ENCODE measurements at regions not wholly inside any gene's neighbourhood (a gene's known extent, or its start where the extent isn't known, plus 50 kb on each side); places are given as distances from the start of the nearest gene placed in this dataset.

DNA sequence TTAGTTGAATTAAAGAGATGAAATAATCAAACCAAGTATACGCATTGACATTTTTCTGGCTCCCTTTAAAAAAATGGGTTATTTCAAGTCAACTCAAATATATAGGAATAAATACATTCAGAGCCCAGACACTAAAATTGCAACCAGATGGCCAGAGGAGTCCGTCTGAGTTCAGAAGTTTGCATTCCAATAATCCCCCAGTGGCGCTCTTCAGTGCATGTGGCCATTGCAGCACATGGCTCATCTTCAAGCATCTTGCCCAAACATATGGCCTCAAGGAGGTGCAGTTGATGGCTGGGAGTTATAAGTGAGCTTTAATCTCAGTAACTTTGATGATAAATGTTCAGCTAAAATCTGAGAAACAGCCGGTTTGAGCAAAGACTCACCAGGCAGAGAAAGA lies 295.8 kb upstream of the LRRN1 start:
- no peak for TF ChIP-seq YY1 (IDR thresholded peaks at IDR 0.05; ENCODE audit: insufficient read depth, insufficient read length)
- no peak for TF ChIP-seq ZNF274 (IDR thresholded peaks at IDR 0.05; ENCODE audit: low read depth, low read length)
- TF ChIP-seq SUZ12 (IDR thresholded peaks at IDR 0.05; ENCODE audit: extremely low read depth, insufficient read depth, insufficient read length), result no peak
